Sigmoid colon (tissue), 6 donors: ENCODE measurements at regions not wholly inside any gene's neighbourhood (a gene's known extent, or its start where the extent isn't known, plus 50 kb on each side); places are given as distances from the start of the nearest gene placed in this dataset.

Source experiments
- DNase-seq: peaks from one replicate; pipeline ENCODE4 v3.0.0-alpha.2; 2019
- H3K27ac ChIP-seq, 4 donors: fragments of 200-600 bp; sonication (generic); one replicate each; pipeline ENCODE4 v1.5.1; 2016 to 2019; ENCODE audit warnings: mild to moderate bottlenecking in 1 of 4
- H3K27me3 ChIP-seq, 3 donors: fragments of 200-600 bp; sonication (generic); one replicate each; pipeline ENCODE4 v1.5.1; 2019; ENCODE audit warnings: mild to moderate bottlenecking in 1 of 3
- H3K36me3 ChIP-seq, 4 donors: fragments of 200-600 bp; sonication (generic); one replicate each; pipeline ENCODE4 v1.5.1; 2016 to 2019
- H3K4me1 ChIP-seq, 4 donors: fragments of 200-600 bp; sonication (generic); one replicate each; pipeline ENCODE4 v1.5.1; 2017 to 2019
- H3K4me3 ChIP-seq, 4 donors: fragments of 200-600 bp; sonication (generic); one replicate each; pipeline ENCODE4 v1.5.1; 2017 to 2019; ENCODE audit warnings: mild to moderate bottlenecking in 2 of 4, moderate library complexity in 1 of 4
- H3K9me3 ChIP-seq, 4 donors: fragments of 200-600 bp in 3 of 4; sonication (generic) in 3 of 4; one replicate each; pipeline versions ENCODE4 v1.5.1 to v1.6.1; 2013 to 2019
- EP300 ChIP-seq, 4 donors: sonication (generic); formaldehyde crosslinking; IDR thresholded peaks; one replicate each; pipeline ENCODE4 v1.6.1; 2017; ENCODE audit warnings: antibody characterized with exemption in 4 of 4
- POLR2A ChIP-seq, 2 donors: fragments of 450-650 bp; IDR thresholded peaks; one replicate each; pipeline ENCODE4 v1.6.1; 2016; ENCODE audit warnings: antibody characterized with exemption in 2 of 2, mild to moderate bottlenecking in 2 of 2, moderate library complexity in 2 of 2
- POLR2AphosphoS5 ChIP-seq, 4 donors: sonication (generic); formaldehyde crosslinking; IDR thresholded peaks; one replicate each; pipeline ENCODE4 v1.6.1; 2017; ENCODE audit warnings: antibody characterized with exemption in 4 of 4
- WGBS, 2 donors: extraction: QIAGEN DNeasy Blood & Tissue Kit; methylation state at CpG; one replicate each; pipeline ENCODE4 v1.1.7; 2013; 5-methylcytosine and 5-hydroxymethylcytosine counted together
- intact Hi-C: fragments of 100-400 bp; cut with DNase I; formaldehyde crosslinking; loops from one replicate; pipeline ENCODE4 v1.15.1; 2023
- TF ChIP-seq, protein P1 (sequence below), 4 experiments: fragments of 450-650 bp in 3 of 4; fragments of 200-600 bp in 1 of 4; IDR thresholded peaks; one replicate each; pipeline ENCODE4 v1.5.1; 2016 to 2019; ENCODE audit warnings: antibody characterized with exemption in 4 of 4, mild to moderate bottlenecking in 3 of 4, moderate library complexity in 2 of 4
- donor health status: healthy with polysubstance abuse.
- donor health status: healthy.

DNA sequence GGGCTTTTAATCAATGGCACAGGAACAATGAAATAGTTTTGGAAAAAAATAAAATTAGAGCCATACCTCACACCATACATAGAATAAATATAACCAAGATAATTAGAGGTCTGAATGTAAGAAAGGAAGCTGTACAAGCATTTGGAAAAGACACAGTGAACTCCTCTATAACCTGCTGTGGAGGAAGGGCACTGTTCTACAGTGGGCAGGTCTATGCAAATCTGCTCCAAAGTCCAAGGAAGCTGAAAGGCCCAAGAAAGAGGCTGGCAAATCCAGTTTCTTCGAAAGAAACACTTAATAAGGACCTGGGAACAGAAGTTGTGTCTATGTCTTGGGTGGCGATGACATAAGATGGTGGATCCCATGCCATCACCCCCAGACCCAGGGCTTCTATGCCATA lies 169.4 kb upstream of the RALGAPA2 start:
- peaks cover 0 to 6% (median 0%) of the 10 kb centered on the region in 3 donors for H3K27me3 ChIP-seq
- intact Hi-C loops = no loop called here
- 61 to 78% methylated on average over 2 of the region's 2 CpGs for WGBS, 2 donors
- H3K36me3 ChIP-seq = no peaks in the 10 kb centered on the region
- TF ChIP-seq POLR2AphosphoS5 (IDR thresholded peaks at IDR 0.05) = no peak
- TF ChIP-seq EP300 (IDR thresholded peaks at IDR 0.05) = no peak
- TF ChIP-seq, protein P1, sequence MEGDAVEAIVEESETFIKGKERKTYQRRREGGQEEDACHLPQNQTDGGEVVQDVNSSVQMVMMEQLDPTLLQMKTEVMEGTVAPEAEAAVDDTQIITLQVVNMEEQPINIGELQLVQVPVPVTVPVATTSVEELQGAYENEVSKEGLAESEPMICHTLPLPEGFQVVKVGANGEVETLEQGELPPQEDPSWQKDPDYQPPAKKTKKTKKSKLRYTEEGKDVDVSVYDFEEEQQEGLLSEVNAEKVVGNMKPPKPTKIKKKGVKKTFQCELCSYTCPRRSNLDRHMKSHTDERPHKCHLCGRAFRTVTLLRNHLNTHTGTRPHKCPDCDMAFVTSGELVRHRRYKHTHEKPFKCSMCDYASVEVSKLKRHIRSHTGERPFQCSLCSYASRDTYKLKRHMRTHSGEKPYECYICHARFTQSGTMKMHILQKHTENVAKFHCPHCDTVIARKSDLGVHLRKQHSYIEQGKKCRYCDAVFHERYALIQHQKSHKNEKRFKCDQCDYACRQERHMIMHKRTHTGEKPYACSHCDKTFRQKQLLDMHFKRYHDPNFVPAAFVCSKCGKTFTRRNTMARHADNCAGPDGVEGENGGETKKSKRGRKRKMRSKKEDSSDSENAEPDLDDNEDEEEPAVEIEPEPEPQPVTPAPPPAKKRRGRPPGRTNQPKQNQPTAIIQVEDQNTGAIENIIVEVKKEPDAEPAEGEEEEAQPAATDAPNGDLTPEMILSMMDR (IDR thresholded peaks at IDR 0.05) = no peak
- TF ChIP-seq POLR2A (IDR thresholded peaks at IDR 0.05) = no peak
- no peak for DNase-seq
- H3K27ac ChIP-seq = no peak overlapping the region
- no peak overlapping the region for H3K4me3 ChIP-seq
- H3K4me1 ChIP-seq = no peaks in the 10 kb centered on the region
- H3K9me3 ChIP-seq = no peaks in the 10 kb centered on the region

DNA sequence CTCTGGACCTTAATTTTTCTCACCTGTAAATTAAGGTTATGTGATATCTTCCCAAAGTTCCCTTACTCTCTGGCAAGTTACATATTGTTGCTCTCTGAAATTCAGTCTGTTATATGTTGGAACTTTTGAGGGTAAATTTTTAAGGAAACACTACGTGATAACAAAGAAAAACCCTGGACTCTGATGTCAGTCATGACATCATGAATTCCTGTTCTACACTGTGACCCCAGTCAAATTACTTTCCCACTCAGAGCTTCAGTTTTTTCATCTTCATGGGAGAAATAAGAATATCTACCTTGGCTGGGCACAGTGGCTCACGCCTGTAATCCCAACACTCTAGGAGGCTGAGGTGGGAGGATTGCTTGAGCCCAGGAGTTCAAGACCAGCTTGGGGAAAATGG lies 164.6 kb upstream of the RALGAPA2 start:
- Histone ChIP-seq H3K4me1 (no peaks in the 10 kb centered on the region), H3K9me3 (no peaks in the 10 kb centered on the region), H3K4me3 (no peak overlapping the region), H3K27me3 (peaks cover 0 to 10% (median 0%) of the 10 kb centered on the region in 3 donors), H3K36me3 (no peaks in the 10 kb centered on the region), H3K27ac (no peak overlapping the region)
- no peak for DNase-seq
- 66 to 82% methylated on average over 2 of the region's 2 CpGs for WGBS, 2 donors
- intact Hi-C loops = no loop called here
- TF ChIP-seq EP300 (IDR thresholded peaks at IDR 0.05) = no peak
- TF ChIP-seq, protein P1 (IDR thresholded peaks at IDR 0.05) = no peak
- TF ChIP-seq POLR2A (IDR thresholded peaks at IDR 0.05) = no peak
- no peak for TF ChIP-seq POLR2AphosphoS5 (IDR thresholded peaks at IDR 0.05)

DNA sequence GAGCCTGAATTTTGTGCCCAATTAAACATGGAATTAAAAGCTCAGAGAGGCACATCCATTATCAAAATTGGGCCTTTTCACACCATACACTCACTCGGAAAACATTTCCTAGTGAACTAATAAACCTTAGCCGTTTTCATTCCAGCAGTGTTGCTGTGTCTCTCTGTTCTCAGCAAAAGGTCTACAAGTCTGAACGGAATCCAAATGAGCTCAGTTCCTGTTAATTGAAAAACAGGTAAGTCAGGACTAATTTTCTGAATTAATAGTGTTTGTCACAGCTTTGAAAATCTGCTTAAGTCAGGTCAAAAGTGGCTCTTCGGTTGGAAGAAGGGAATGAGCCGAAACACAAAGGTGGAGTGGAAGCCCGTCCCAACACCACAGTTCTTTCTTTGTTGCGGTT lies 163.3 kb upstream of the RALGAPA2 start:
- WGBS, 2 donors = 75 to 82% methylated on average over 7 of the region's 7 CpGs
- no peak for TF ChIP-seq POLR2AphosphoS5 (IDR thresholded peaks at IDR 0.05)
- intact Hi-C loops = no loop called here
- Histone ChIP-seq H3K9me3 (no peaks in the 10 kb centered on the region), H3K27me3 (peaks cover 0 to 10% (median 0%) of the 10 kb centered on the region in 3 donors), H3K27ac (no peak overlapping the region), H3K4me1 (no peaks in the 10 kb centered on the region), H3K4me3 (no peak overlapping the region), H3K36me3 (no peaks in the 10 kb centered on the region)
- no peak for DNase-seq

DNA sequence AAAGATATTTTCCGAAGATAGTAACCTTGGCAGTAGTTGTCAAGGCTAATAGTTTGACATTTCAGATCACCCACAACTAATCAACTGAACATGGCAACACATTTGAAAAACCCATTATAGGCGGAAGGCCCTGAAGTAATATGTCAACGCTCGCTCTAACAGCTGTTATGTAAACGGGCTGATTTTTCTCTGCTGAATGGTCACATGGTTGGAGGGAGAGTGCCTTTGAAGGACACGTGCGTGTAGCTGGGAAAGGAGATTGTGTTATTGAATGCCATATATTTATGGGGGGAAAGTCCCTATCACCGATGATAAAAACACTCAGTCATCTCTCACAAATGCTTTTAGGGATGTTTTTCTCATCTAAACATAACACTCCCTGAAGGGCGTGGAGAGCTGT lies 160.0 kb upstream of the RALGAPA2 start:
- TF ChIP-seq POLR2A (IDR thresholded peaks at IDR 0.05) = no peak
- intact Hi-C loops = no loop called here
- Histone ChIP-seq H3K4me1 (no peaks in the 10 kb centered on the region), H3K36me3 (no peaks in the 10 kb centered on the region), H3K9me3 (no peaks in the 10 kb centered on the region), H3K4me3 (no peak overlapping the region), H3K27ac (no peak overlapping the region), H3K27me3 (peaks cover 0 to 7% (median 0%) of the 10 kb centered on the region in 3 donors)
- 26 to 55% methylated on average over 9 of the region's 9 CpGs for WGBS, 2 donors
- DNase-seq = no peak

DNA sequence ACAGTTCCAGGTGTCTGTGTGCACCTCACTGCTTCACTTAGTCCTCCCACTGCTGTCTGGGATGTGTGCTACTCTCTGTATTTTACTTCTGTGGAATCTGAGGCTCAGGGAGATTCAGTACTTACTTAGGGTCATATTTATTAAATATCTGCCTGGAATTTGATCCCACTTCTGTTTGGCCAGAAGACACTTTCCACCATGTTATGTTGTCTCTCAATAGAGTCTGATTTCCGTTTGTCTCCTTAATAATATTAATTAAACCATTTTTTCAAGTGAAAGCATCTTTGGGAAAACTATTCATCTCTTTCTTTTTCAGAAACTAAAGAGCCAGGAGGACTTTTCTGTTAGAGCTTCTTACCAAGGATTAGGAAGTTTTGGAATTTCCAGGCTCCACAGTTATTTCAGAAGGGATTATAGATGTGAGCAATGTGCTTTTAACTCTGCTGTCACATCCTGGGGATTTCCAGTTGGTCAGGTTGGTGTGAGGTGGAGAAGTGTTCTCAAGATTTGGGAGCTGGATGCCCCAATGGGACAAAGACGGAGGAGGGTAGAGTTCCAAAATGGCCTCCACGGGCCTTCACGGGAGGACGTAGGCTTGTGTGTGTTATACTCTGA lies 156.8 kb upstream of the RALGAPA2 start:
- H3K27ac ChIP-seq = no peak overlapping the region
- no peak for DNase-seq
- no peaks in the 10 kb centered on the region for H3K36me3 ChIP-seq
- intact Hi-C loops = loop anchor here (10.0 kb wide), 1 partner anchor 256 kb away; the partner anchor contains the start of gene KIZ
- 81 to 87% methylated on average over 5 of the region's 5 CpGs for WGBS, 2 donors
- H3K4me3 ChIP-seq = no peak overlapping the region
- H3K4me1 ChIP-seq = no peaks in the 10 kb centered on the region
- no peaks in the 10 kb centered on the region for H3K9me3 ChIP-seq
- no peak for TF ChIP-seq POLR2A (IDR thresholded peaks at IDR 0.05)
- TF ChIP-seq, protein P1 (IDR thresholded peaks at IDR 0.05) = no peak
- no peak for TF ChIP-seq POLR2AphosphoS5 (IDR thresholded peaks at IDR 0.05)
- TF ChIP-seq EP300 (IDR thresholded peaks at IDR 0.05) = no peak
- peaks cover 0 to 3% (median 0%) of the 10 kb centered on the region in 3 donors for H3K27me3 ChIP-seq
